GM12873 (cell line): ENCODE measurements at regions not wholly inside any gene's neighbourhood (a gene's known extent, or its start where the extent isn't known, plus 50 kb on each side); places are given as distances from the start of the nearest gene placed in this dataset.

Experiments
- CTCF ChIP-seq: IDR thresholded peaks from 2 replicates; pipeline ENCODE4 v1.5.1; 2012; ENCODE audit warnings: low read depth, mild to moderate bottlenecking, moderate library complexity, low read length, control low read depth; ENCODE audit not compliant: insufficient read depth; ENCODE audit errors: missing control alignments

GRCh38 chr13:82717249-82717648 lies 1165.0 kb downstream of the SLITRK1 start:
- no peak for TF ChIP-seq CTCF

- no peak for TF ChIP-seq CTCF
Measured at GRCh38 chr13:82713687-82714405, 1168.4 kb downstream of the SLITRK1 start.

GRCh38 chr13:82702513-82702912 lies 1179.8 kb downstream of the SLITRK1 start:
- no peak for TF ChIP-seq CTCF

GRCh38 chr13:82701020-82701419 lies 1181.3 kb downstream of the SLITRK1 start:
- no peak for TF ChIP-seq CTCF

- no peak for TF ChIP-seq CTCF
Measured at GRCh38 chr13:82698941-82699340, 1183.3 kb downstream of the SLITRK1 start.

GRCh38 chr13:82698383-82698782 lies 1183.9 kb downstream of the SLITRK1 start:
- no peak for TF ChIP-seq CTCF

- no peak for TF ChIP-seq CTCF
Measured at GRCh38 chr13:82693607-82694006, 1188.7 kb downstream of the SLITRK1 start.
